ENCODE measurements at regions not wholly inside any gene's neighbourhood (a gene's known extent, or its start where the extent isn't known, plus 50 kb on each side); places are given as distances from the start of the nearest gene placed in this dataset.

GRCh38 chr15:70495991-70496599 is 267.3 kb downstream of the UACA start:
- TF ChIP-seq GATA3 (IDR thresholded peaks at IDR 0.05; ENCODE audit: low read depth, low read length) = no peak
- no peak for TF ChIP-seq GATA2 (IDR thresholded peaks at IDR 0.05; ENCODE audit: low read depth, low read length)
